Heart left ventricle (tissue), 13 donors: ENCODE measurements at regions not wholly inside any gene's neighbourhood (a gene's known extent, or its start where the extent isn't known, plus 50 kb on each side); places are given as distances from the start of the nearest gene placed in this dataset.

ENCODE experiments used
- POLR2A ChIP-seq, 2 donors: fragments of 450-650 bp; IDR thresholded peaks; one replicate each; pipeline ENCODE4 v1.6.1; 2017; ENCODE audit warnings: antibody characterized with exemption in 2 of 2, mild to moderate bottlenecking in 2 of 2, moderate library complexity in 2 of 2
- TF ChIP-seq, protein P1 (sequence below), 12 donors: fragments of 200-600 bp; sonication (generic) in 4 of 12; IDR thresholded peaks; one replicate each; pipeline versions ENCODE4 v1.5.0 to v1.8.0; 2018 to 2022; ENCODE audit warnings: antibody characterized with exemption in 12 of 12, mild to moderate bottlenecking in 5 of 12
- donor health status: ischemic (EF 13 %, LVEDD 7.1; RV severe dilation, severe dysfunction).
- donor health status: DM: no; HTN: yes; CAD: no.
- donor health status: DM: no; HTN: no; CAD: no.
- donor health status: ischemic (EF 25% LVEDD 6.9; RV normal size, moderate dysfunction).
- donor health status: ischemic (EF 25% LVEDD 5.7; RV mildly dilated, moderate dysfunction).
- donor health status: ischemic (EF 35%, LVEDD 5.7; RV mildly dilated, moderate dysfunction).
- donor health status: nonischemic (EF 11% LVEDD 7.7; RV severe dilation, severe dysfunction).
- donor health status: DM: yes; HTN: yes; CAD: no.
- donor health status: PGD.
- donor health status: ischemic (EF 29% LVEDD 5.4; RV normal size, mild dysfunction).
- donor health status: nonischemic (EF 23%, LVEDD 6.1; RV moderate dilation, normal function).

GRCh38 chr6:160926281-160927276 is 65.0 kb upstream of the MAP3K4 start:
- TF ChIP-seq, protein P1, sequence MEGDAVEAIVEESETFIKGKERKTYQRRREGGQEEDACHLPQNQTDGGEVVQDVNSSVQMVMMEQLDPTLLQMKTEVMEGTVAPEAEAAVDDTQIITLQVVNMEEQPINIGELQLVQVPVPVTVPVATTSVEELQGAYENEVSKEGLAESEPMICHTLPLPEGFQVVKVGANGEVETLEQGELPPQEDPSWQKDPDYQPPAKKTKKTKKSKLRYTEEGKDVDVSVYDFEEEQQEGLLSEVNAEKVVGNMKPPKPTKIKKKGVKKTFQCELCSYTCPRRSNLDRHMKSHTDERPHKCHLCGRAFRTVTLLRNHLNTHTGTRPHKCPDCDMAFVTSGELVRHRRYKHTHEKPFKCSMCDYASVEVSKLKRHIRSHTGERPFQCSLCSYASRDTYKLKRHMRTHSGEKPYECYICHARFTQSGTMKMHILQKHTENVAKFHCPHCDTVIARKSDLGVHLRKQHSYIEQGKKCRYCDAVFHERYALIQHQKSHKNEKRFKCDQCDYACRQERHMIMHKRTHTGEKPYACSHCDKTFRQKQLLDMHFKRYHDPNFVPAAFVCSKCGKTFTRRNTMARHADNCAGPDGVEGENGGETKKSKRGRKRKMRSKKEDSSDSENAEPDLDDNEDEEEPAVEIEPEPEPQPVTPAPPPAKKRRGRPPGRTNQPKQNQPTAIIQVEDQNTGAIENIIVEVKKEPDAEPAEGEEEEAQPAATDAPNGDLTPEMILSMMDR (IDR thresholded peaks at IDR 0.05), result no peak
- no peak for TF ChIP-seq POLR2A (IDR thresholded peaks at IDR 0.05)
